ENCODE measurements at regions not wholly inside any gene's neighbourhood (a gene's known extent, or its start where the extent isn't known, plus 50 kb on each side); places are given as distances from the start of the nearest gene placed in this dataset.

DNA sequence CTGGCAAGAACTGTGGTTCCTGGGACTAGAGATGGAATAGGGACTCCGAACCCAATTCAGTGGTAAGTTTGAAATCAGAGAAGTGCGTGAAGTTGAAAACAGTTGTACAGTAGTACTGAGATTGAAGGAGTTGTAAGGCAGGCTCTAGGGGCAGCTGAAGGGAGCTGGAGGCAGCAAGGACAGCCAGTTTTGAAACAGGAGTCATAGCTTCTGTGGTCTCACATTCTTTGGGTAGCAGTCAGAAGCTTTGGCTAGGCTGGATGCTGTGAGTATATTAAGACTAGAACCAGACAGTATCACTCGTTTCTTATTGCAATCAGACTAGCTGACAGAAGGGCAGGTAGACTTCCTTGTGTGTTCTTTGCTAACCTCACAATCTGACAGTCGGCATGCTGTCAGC, 64.5 kb upstream of the ADAM23 start:
- TF ChIP-seq, protein P1, sequence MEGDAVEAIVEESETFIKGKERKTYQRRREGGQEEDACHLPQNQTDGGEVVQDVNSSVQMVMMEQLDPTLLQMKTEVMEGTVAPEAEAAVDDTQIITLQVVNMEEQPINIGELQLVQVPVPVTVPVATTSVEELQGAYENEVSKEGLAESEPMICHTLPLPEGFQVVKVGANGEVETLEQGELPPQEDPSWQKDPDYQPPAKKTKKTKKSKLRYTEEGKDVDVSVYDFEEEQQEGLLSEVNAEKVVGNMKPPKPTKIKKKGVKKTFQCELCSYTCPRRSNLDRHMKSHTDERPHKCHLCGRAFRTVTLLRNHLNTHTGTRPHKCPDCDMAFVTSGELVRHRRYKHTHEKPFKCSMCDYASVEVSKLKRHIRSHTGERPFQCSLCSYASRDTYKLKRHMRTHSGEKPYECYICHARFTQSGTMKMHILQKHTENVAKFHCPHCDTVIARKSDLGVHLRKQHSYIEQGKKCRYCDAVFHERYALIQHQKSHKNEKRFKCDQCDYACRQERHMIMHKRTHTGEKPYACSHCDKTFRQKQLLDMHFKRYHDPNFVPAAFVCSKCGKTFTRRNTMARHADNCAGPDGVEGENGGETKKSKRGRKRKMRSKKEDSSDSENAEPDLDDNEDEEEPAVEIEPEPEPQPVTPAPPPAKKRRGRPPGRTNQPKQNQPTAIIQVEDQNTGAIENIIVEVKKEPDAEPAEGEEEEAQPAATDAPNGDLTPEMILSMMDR (IDR thresholded peaks at IDR 0.05): no peak
- no peak for TF ChIP-seq POLR2A (IDR thresholded peaks at IDR 0.05)

Data from right lobe of liver (tissue), 4 donors.